ENCODE measurements at regions not wholly inside any gene's neighbourhood (a gene's known extent, or its start where the extent isn't known, plus 50 kb on each side); places are given as distances from the start of the nearest gene placed in this dataset.
"Not testable (repeated sequence)": the region's sequence is repeated elsewhere in the genome, so short reads cannot be mapped to it uniquely, and the experiment has no call there.

GRCh38 chr12:131641315-131641714 lies 69.6 kb upstream of the SFSWAP start:
- H3K27ac Mint-ChIP-seq = no peak overlapping the region
- no peaks in the 10 kb centered on the region for H3K9me3 Mint-ChIP-seq
- H3K36me3 Mint-ChIP-seq = no peaks in the 10 kb centered on the region
- ATAC-seq (no peak), DNase-seq (ENCODE audit: low spot score in 2 of 2) (no peak)

GRCh38 chr12:131642101-131642540 lies 68.8 kb upstream of the SFSWAP start:
- Mint-ChIP-seq H3K36me3 (no peaks in the 10 kb centered on the region), H3K27ac (no peak overlapping the region), H3K9me3 (no peaks in the 10 kb centered on the region)
- ATAC-seq (peak; percentile 67 to 94), DNase-seq (ENCODE audit: low spot score in 2 of 2) (no peak)

DNA sequence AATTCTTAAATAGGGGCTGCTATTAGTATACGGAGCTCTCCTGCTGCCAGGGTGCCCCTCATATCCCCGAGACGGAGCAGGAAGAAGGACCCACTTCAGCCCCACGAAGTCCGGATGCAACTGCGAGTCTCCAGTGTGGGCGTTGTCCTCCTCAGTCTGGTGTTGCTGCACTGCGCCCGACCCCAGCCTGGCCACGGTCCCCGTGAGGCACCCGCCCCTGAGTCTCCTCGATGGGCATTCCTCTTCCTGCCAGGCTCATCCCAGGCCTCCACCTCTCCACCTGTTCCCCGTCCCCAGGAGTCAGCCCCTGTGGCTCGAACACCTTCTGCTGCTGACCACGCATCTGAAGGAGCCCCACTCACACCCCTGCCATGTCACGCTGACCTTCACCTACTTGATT lies 68.1 kb upstream of the SFSWAP start:
- ATAC-seq (no peak), DNase-seq (ENCODE audit: low spot score in 2 of 2) (no peak)
- H3K27ac Mint-ChIP-seq = no peak overlapping the region
- no peaks in the 10 kb centered on the region for H3K9me3 Mint-ChIP-seq
- no peaks in the 10 kb centered on the region for H3K36me3 Mint-ChIP-seq

DNA sequence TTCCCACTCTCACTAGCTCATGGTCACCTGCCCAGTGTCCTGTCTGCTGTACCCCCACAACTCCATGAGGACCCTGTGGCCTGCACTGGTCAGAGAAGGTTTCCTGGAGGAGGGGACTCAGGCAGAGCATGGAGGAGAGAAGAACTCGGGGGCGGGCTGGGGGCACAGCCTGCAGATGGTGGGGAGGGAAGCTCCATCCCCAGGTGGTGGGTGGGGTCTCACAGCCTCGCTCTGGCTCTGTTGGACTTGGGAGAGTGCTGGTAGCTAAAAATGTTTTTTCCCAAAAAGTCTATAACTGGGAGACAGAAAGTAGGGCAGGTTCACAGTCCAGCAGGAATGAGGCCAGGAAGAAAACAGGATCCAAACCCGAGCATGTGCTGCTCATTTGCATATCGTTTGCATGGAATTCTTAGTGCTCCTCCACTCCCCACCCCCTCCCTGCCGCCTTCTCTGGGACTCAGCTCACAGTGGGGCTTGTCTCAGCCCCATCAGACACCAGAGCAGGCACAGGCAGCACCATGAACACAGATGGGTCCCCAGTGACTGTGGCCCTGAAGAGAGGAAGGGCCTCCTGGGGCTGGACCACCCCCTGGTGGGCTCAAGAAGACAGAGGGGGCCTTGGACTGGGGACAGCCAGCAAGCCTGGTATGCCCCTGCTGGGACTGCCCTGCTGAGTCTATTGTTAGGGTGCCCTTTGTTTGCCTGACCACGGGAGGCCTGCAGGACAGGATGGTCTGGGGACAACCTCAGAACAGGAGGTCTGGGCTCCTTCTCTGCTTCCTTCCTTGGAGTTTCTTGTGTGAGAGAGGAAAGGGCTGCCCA lies 67.0 kb upstream of the SFSWAP start:
- ATAC-seq = no peak
- no peaks in the 10 kb centered on the region for H3K9me3 Mint-ChIP-seq
- no peaks in the 10 kb centered on the region for H3K36me3 Mint-ChIP-seq
- H3K27ac Mint-ChIP-seq = no peak overlapping the region
- no peak for DNase-seq (ENCODE audit: low spot score in 2 of 2)

DNA sequence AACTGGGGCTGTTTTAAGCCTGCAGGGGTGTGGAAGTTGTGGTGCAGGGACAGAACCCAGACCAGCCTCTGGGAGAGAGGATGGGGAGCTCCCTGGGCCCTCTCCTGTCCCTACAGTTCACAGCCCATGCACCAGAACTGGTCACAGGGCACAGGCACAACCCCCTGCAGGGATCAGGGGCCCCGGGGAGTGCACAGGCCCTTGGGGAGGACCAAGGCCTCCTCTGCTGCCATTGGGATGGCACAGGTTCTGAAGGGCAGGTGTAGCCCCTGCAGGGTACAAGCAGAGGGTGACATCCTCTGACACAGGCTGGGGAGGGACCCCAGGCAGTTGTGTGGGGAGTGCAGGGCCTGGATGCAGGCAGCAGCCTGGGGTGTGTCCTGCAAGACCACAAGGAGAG lies 66.4 kb upstream of the SFSWAP start:
- no peak for ATAC-seq
- H3K9me3 Mint-ChIP-seq = no peaks in the 10 kb centered on the region
- no peak for DNase-seq (ENCODE audit: low spot score in 2 of 2)

DNA sequence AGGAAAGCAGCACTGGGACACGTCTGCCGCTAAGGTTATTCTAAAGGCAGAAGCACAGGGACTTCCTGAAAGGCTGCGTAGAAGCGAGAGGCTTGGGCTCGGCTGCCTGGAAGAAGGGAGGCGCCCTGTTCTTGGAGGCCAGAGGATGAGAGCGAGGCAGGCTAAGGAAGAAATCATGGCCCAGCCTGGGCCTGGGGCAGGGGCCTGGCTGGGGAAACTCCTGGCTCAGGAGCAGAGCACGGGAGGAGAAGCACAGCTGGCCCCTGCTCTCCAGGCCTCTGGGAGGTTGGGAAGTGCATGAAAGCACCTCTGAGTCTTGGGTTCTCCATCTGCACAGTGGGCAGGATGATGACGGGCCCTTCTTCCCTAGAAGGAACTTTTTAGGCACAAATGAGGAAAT lies 66.0 kb upstream of the SFSWAP start:
- not testable (repeated sequence) for H3K27ac Mint-ChIP-seq; H3K9me3 Mint-ChIP-seq; ATAC-seq; DNase-seq (ENCODE audit: low spot score in 2 of 2); H3K36me3 Mint-ChIP-seq

More for the DNA sequence above, 66.4 kb upstream of the SFSWAP start:
- Mint-ChIP-seq H3K36me3 (no peaks in the 10 kb centered on the region), H3K27ac (no peak overlapping the region)

DNA sequence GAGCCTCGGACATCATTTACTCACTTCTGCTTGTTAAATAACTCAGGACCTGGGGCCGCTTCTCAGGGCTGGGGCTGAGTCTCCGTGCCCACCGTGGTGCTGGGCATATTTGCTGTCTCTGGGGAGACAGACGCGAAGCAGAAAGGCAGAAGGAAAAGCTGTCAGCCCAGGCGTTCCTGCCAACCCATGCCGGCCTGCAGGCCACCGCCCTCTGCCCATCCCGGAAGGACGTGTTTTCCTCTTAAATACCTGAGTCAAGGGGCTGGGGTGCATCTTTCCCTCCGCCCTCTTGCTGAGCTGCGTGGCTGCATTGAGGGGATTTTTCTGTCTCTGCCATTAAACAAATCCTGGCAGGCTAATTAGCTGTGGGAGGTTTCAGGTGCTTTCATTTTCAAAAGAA lies 65.3 kb upstream of the SFSWAP start:
- H3K9me3 Mint-ChIP-seq; H3K36me3 Mint-ChIP-seq; ATAC-seq; DNase-seq (ENCODE audit: low spot score in 2 of 2); H3K27ac Mint-ChIP-seq: not testable (repeated sequence)

DNA sequence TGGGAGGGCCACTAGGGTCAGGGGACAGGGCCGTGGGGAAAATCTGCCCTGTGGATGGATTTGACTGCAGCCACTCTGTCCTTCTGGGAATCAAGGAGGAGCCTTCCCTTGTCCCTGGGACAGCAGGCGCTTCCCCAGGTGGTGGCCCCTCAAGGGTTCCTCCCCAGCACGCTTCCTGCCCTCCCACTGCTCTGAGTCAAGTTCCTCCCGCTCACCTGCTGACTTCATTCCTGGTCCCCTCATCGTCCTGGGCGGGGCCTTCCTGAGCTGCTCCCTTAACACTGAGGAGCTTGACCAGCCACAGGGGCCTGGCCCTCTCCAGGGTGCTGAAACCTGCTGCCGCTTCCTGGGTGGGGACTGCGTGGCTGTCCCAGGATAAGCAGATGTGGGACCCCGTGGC lies 64.4 kb upstream of the SFSWAP start:
- not testable (repeated sequence) for ATAC-seq; H3K9me3 Mint-ChIP-seq; DNase-seq (ENCODE audit: low spot score in 2 of 2)

DNA sequence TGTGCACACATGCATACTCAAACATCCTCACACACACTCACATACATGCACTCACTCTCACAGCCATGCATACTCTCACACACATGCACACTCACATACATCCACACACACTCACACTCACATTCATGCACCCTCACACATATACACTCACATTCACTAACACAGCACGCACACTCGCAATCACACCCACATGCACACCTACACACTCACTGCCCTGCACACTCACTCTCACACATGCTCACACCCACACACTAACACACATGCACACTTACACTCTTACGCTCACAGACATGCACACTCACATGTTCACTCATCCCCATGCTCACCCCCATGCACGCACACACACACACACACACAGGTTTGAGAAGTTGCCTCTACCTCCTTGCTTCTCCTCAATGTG lies 63.2 kb upstream of the SFSWAP start:
- ATAC-seq (no peak), DNase-seq (ENCODE audit: low spot score in 2 of 2) (no peak)
- Mint-ChIP-seq H3K9me3 (no peaks in the 10 kb centered on the region), H3K27ac (no peak overlapping the region), H3K36me3 (no peaks in the 10 kb centered on the region)

More for the DNA sequence above, 64.4 kb upstream of the SFSWAP start:
- not testable (repeated sequence) for H3K36me3 Mint-ChIP-seq, H3K27ac Mint-ChIP-seq

GRCh38 chr12:131655469-131656174 lies 55.3 kb upstream of the SFSWAP start:
- H3K27ac Mint-ChIP-seq; ATAC-seq; H3K36me3 Mint-ChIP-seq; DNase-seq (ENCODE audit: low spot score in 2 of 2); H3K9me3 Mint-ChIP-seq: not testable (repeated sequence)

DNA sequence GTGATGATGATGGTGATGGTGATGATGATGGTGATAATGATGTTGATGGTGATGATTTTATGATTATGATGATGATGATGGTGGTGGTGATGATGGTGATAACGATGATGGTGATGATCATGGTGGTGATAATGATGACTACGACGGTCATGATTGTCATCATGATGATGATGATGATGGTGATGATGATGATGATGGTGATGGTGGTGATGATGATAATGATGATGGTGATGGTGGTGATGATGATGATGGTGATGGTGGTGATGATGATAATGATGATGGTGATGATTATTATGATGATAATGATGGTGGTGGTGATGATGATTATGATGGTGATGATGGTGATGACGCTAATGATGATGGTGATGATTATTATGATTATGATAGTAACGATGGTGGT lies 54.1 kb upstream of the SFSWAP start:
- H3K27ac Mint-ChIP-seq; H3K36me3 Mint-ChIP-seq; ATAC-seq; DNase-seq (ENCODE audit: low spot score in 2 of 2); H3K9me3 Mint-ChIP-seq: not testable (repeated sequence)

GRCh38 chr12:131658605-131659004 lies 52.3 kb upstream of the SFSWAP start:
- not testable (repeated sequence) for H3K27ac Mint-ChIP-seq

GRCh38 chr12:131659484-131659883 lies 51.4 kb upstream of the SFSWAP start:
- ATAC-seq; H3K9me3 Mint-ChIP-seq; H3K27ac Mint-ChIP-seq; H3K36me3 Mint-ChIP-seq; DNase-seq (ENCODE audit: low spot score in 2 of 2): not testable (repeated sequence)

More at GRCh38 chr12:131658605-131659004, 52.3 kb upstream of the SFSWAP start:
- H3K36me3 Mint-ChIP-seq; ATAC-seq; DNase-seq (ENCODE audit: low spot score in 2 of 2); H3K9me3 Mint-ChIP-seq: not testable (repeated sequence)

DNA sequence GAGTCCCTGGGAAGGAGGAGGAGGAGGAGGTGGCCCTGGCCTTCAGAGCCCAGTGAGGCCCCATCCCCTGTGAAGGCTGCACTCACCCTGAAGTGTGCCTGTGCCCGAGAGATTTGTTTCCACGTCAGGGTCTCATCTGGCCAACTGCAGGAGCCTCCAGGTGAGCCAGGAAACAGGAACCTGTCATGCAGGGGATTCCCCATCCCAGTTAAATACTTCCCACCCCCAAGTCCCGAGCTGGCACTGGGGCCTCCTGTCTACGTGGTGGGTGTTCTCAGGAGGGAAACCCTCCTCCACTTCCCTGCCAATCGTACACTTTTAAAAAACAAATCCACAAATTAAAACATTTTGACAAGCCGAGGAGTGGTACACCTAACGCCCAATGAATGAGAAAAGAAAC lies 50.9 kb upstream of the SFSWAP start:
- DNase-seq (ENCODE audit: low spot score in 2 of 2) = peak in 1 of 2 donors; percentile 31
- H3K27ac Mint-ChIP-seq, H3K9me3 Mint-ChIP-seq, H3K36me3 Mint-ChIP-seq, ATAC-seq: not testable (repeated sequence)

DNA sequence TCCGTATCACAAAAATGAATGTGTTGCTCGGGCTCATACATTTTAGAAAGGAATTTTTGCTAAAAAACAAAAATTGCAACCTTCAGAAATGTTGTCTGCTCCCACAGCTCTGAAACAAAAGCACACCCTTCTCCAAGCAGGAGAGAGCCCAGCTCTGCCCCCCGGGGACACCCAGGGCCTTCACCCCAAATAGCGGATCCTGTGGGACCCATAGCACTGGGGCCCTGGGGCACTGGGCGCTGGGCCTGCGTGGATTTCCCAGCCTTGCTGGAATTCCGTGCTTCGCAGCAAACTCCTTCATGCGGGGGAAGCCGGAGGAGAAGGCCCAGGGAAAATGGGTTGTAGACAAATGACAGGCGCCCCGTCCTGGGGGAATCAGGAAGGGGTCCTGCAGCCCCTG lies 50.5 kb upstream of the SFSWAP start:
- DNase-seq (ENCODE audit: low spot score in 2 of 2); H3K27ac Mint-ChIP-seq: not testable (repeated sequence)

More for the DNA sequence above, 50.5 kb upstream of the SFSWAP start:
- not testable (repeated sequence) for H3K9me3 Mint-ChIP-seq, ATAC-seq, H3K36me3 Mint-ChIP-seq
